Panc1 (cell line): ENCODE measurements at regions not wholly inside any gene's neighbourhood (a gene's known extent, or its start where the extent isn't known, plus 50 kb on each side); places are given as distances from the start of the nearest gene placed in this dataset.

Experiments
- ATAC-seq: fragments of 200-7000 bp; cut with Tn5 transposase; 2 replicates; pipeline ENCODE4 v1.9.1; 2020; ENCODE audit warnings: mild to moderate bottlenecking, moderate library complexity
- BruUV-seq: library from RNA; stranded (reverse); fragments of 400-500 nt; replicated peaks from 2 replicates; lab custom pipeline; 2021; lab: Mats Ljungman, UMichigan
- CTCF ChIA-PET: fragments of 300-600 bp; sonication (Branson Sonifier 250); formaldehyde crosslinking; loops from one replicate; lab custom pipeline; 2022; ENCODE audit warnings: antibody characterized with exemption; lab: Charles Lee
- POLR2A ChIA-PET: fragments of 300-600 bp; sonication (Branson Sonifier 250); formaldehyde crosslinking; loops from one replicate; lab custom pipeline; 2022; ENCODE audit warnings: antibody characterized with exemption; lab: Charles Lee
- DNase-seq: peaks from one replicate; pipeline ENCODE4 v3.0.0-alpha.2; 2010; ENCODE audit warnings: low read depth, low spot score
- H3K27ac ChIP-seq: 2 replicates; pipeline ENCODE4 v1.5.1; 2011; ENCODE audit warnings: mild to moderate bottlenecking, low read length, inconsistent platforms
- H3K27me3 ChIP-seq: fragments of 200-500 bp; sonication (Bioruptor generic); 2 replicates; pipeline ENCODE4 v1.6.0; 2014; ENCODE audit warnings: low read length, inconsistent platforms; ENCODE audit not compliant: control insufficient read depth, insufficient read depth
- H3K36me3 ChIP-seq: fragments of 200-500 bp; sonication (Bioruptor generic); 2 replicates; pipeline ENCODE4 v1.5.1; 2014; ENCODE audit warnings: inconsistent platforms, mild to moderate bottlenecking, low read length, moderate library complexity; ENCODE audit not compliant: control insufficient read depth, insufficient read depth
- H3K4me1 ChIP-seq: 2 replicates; pipeline ENCODE4 v1.5.1; 2011; ENCODE audit warnings: inconsistent platforms, mild to moderate bottlenecking, low read length, moderate library complexity; ENCODE audit not compliant: control insufficient read depth, insufficient read depth
- H3K4me3 ChIP-seq, 2 experiments: 2 replicates each; pipeline ENCODE4 v1.5.1; 2011 to 2012; ENCODE audit warnings: low read depth in 2 of 2, low read length in 2 of 2, mild to moderate bottlenecking in 2 of 2, inconsistent platforms in 1 of 2, moderate library complexity in 1 of 2
- H3K9me3 ChIP-seq: fragments of 200-500 bp; sonication (Bioruptor generic); 2 replicates; pipeline ENCODE4 v1.5.1; 2014; ENCODE audit warnings: low read depth, mild to moderate bottlenecking, inconsistent platforms, low read length, moderate library complexity; ENCODE audit not compliant: control insufficient read depth, insufficient read depth
- CTCF ChIP-seq: fragments of 450-650 bp; IDR thresholded peaks from 2 replicates; pipeline ENCODE4 v1.5.1; 2017; ENCODE audit warnings: mild to moderate bottlenecking
- POLR2AphosphoS5 ChIP-seq: IDR thresholded peaks from 2 replicates; pipeline ENCODE4 v1.6.1; 2012; ENCODE audit warnings: mild to moderate bottlenecking, low read depth, low read length, moderate library complexity
- REST ChIP-seq, 2 experiments: IDR thresholded peaks; 2 replicates each; pipeline ENCODE4 v1.6.1; 2011 to 2012; ENCODE audit warnings: low read depth in 2 of 2, control low read depth in 1 of 2, low read length in 1 of 2, mild to moderate bottlenecking in 1 of 2, moderate library complexity in 1 of 2; ENCODE audit not compliant: insufficient read depth in 1 of 2
- SIN3A ChIP-seq: IDR thresholded peaks from 2 replicates; pipeline ENCODE4 v1.6.1; 2012; ENCODE audit warnings: low read depth, mild to moderate bottlenecking, low read length, moderate library complexity, borderline replicate concordance; ENCODE audit not compliant: insufficient read depth
- TCF7L2 ChIP-seq: IDR thresholded peaks from 2 replicates; pipeline ENCODE4 v1.6.1; 2011; ENCODE audit warnings: mild to moderate bottlenecking, low read depth, low read length, inconsistent platforms
- in situ Hi-C: cut with HindIII; loops from 2 replicates; pipeline ENCODE4 v1.10.0; 2016; ENCODE audit warnings: low sequenced_read_pairs, low pct_unique_long_range_greater_than_20kb
- intact Hi-C: fragments of 100-400 bp; cut with micrococcal nuclease; formaldehyde crosslinking; loops from one replicate; pipeline ENCODE4 v1.10.0; 2022; ENCODE audit not compliant: unreplicated experiment

GRCh38 chr1:185585770-185586169, 148.4 kb upstream of the HMCN1 start:
- Histone ChIP-seq H3K4me3 (no peak overlapping the region), H3K36me3 (no peaks in the 10 kb centered on the region), H3K27ac (no peak overlapping the region; the same call in 1 of the 2 replicates), H3K27me3 (no peaks in the 10 kb centered on the region), H3K4me1 (no peaks in the 10 kb centered on the region), H3K9me3 (no peaks in the 10 kb centered on the region)
- POLR2A ChIA-PET, result no interaction called here
- no TSS peak for BruUV-seq
- DNase-seq (no peak), ATAC-seq (peak; percentile 65; the same call in 1 of the 2 replicates)
- in situ Hi-C loops, result no loop called here
- TF ChIP-seq TCF7L2, result peak; percentile 85
- no peak for TF ChIP-seq REST (IDR thresholded peaks at IDR 0.05; ENCODE audit: insufficient read depth in 1 of 2, low read depth in 2 of 2, low read length in 1 of 2)
- CTCF ChIA-PET, result no interaction called here
- intact Hi-C loops, result no loop called here

GRCh38 chr1:185581961-185582725, 152.0 kb upstream of the HMCN1 start:
- BruUV-seq, result no TSS peak
- ChIA-PET CTCF (interaction anchor here (1.3 kb wide), 1 partner anchor 14 kb away, joined by 3 read pairs; no protein-coding TSS in a partner anchor), POLR2A (interaction anchor here (0.7 kb wide), 1 partner anchor 498 kb away, joined by 3 read pairs; no protein-coding TSS in a partner anchor)
- TF ChIP-seq POLR2AphosphoS5, result no peak
- no peak for TF ChIP-seq CTCF
- no peak for TF ChIP-seq SIN3A
- TF ChIP-seq REST (IDR thresholded peaks at IDR 0.05; ENCODE audit: insufficient read depth in 1 of 2, low read depth in 2 of 2, low read length in 1 of 2), result no peak
- TF ChIP-seq TCF7L2, result no peak
- Histone ChIP-seq H3K4me1 (no peaks in the 10 kb centered on the region), H3K36me3 (no peaks in the 10 kb centered on the region), H3K27ac (no peak overlapping the region), H3K27me3 (no peaks in the 10 kb centered on the region), H3K9me3 (no peaks in the 10 kb centered on the region), H3K4me3 (no peak overlapping the region)
- in situ Hi-C loops, result no loop called here
- intact Hi-C loops, result no loop called here
- no peak for DNase-seq
- ATAC-seq, result no peak
